ENCODE measurements at regions not wholly inside any gene's neighbourhood (a gene's known extent, or its start where the extent isn't known, plus 50 kb on each side); places are given as distances from the start of the nearest gene placed in this dataset.
"Not testable (repeated sequence)": the region's sequence is repeated elsewhere in the genome, so short reads cannot be mapped to it uniquely, and the experiment has no call there.

DNA sequence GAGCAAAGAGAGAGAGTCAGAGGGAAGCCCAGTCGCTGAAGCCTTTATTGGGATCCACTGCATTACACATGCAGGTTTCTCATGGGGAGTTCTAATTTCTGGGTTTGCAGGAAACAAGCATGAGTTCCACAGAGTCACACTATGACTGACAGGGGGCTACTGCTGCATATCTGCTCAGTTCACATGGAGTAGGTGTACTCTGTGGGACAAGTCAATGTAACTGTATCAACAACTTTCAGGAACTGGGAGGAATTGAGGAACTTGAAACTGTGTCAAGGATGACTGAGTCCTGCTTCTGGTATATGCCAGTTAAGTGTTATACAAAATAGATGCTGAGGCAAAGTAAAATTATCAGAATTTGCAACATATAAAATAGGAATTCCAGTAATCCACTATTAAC is 110.8 kb downstream of the NPAP1 start:
- no peak overlapping the region for H3K27ac ChIP-seq (ENCODE audit: low read depth in 2 of 2, low read length in 2 of 2)
- H3K36me3 ChIP-seq (ENCODE audit: control insufficient read depth in 2 of 3, insufficient read depth in 3 of 3, low read length in 3 of 3) = no peaks in the 10 kb centered on the region
- FAIRE-seq = no peak
- no peak overlapping the region for H3K9ac ChIP-seq (ENCODE audit: low read length in 3 of 3)
- no peaks in the 10 kb centered on the region for H3K27me3 ChIP-seq (ENCODE audit: control insufficient read depth, insufficient read depth, low read length)
- no peaks in the 10 kb centered on the region for H3K9me3 ChIP-seq (ENCODE audit: control insufficient read depth in 2 of 3, insufficient read depth in 1 of 3, low read length in 3 of 3)
- no peak overlapping the region for H3K4me3 ChIP-seq (ENCODE audit: low read length in 3 of 3)
- no peak for DNase-seq
- no peak for TF ChIP-seq CTCF (IDR thresholded peaks at IDR 0.05; ENCODE audit: borderline replicate concordance, extremely low read depth, insufficient read depth)
- intact Hi-C loops (cut with DNase I) = no loop called here
- no peaks in the 10 kb centered on the region for H3K4me1 ChIP-seq (ENCODE audit: control insufficient read depth in 2 of 3, insufficient read depth in 2 of 3, low read depth in 1 of 3, low read length in 3 of 3)

DNA sequence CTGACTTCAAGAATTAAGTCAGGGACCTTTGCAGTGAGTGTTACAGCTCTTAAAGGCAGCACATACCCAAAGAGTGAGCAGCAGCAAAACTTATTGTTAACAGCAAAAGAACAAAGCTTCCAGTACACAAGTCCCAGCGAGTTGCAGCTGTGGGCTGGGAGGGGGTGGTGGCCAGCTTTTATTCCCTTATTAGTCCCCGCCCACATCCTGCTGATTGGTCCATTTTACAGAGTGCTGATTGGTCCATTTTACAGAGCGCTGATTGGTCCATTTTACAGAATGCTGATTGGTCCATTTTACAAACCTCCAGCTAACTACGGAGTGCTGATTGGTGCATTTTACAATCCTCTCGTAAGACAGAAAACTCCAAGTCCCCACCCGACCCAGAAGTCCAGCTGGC is 127.0 kb downstream of the NPAP1 start:
- H3K27ac ChIP-seq (ENCODE audit: low read depth in 2 of 2, low read length in 2 of 2); FAIRE-seq; H3K9me3 ChIP-seq (ENCODE audit: control insufficient read depth in 2 of 3, insufficient read depth in 1 of 3, low read length in 3 of 3); DNase-seq; H3K27me3 ChIP-seq (ENCODE audit: control insufficient read depth, insufficient read depth, low read length); H3K9ac ChIP-seq (ENCODE audit: low read length in 3 of 3); intact Hi-C loops (cut with DNase I); H3K4me1 ChIP-seq (ENCODE audit: control insufficient read depth in 2 of 3, insufficient read depth in 2 of 3, low read depth in 1 of 3, low read length in 3 of 3); H3K36me3 ChIP-seq (ENCODE audit: control insufficient read depth in 2 of 3, insufficient read depth in 3 of 3, low read length in 3 of 3); H3K4me3 ChIP-seq (ENCODE audit: low read length in 3 of 3): not testable (repeated sequence)

- no peak for FAIRE-seq
These were observed 135.1 kb upstream of the SNRPN start for GRCh38 chr15:24819680-24820079.

DNA sequence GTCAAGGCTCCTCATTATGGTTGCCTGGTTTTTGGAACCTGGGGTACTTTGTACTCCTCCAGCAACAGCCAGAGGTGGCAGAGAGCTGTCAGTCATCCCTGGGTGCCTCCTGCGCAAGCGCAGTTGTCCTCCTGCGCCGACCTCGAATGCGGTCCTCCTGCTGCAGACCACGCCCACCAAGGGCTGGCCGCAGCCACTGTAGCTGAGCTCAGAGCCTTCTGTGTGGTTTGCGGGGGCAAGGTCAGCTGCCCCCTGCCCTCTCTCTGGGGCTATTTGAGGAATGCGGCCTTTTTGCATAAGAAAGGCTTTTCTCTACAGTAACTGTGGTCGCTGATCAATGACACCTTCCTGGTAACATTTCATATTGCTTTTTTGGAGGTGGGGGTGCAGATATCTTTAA is 131.3 kb upstream of the SNRPN start:
- Histone ChIP-seq H3K27me3 (ENCODE audit: control insufficient read depth, insufficient read depth, low read length) (no peaks in the 10 kb centered on the region), H3K9ac (ENCODE audit: low read length in 3 of 3) (no peak overlapping the region), H3K9me3 (ENCODE audit: control insufficient read depth in 2 of 3, insufficient read depth in 1 of 3, low read length in 3 of 3) (no peaks in the 10 kb centered on the region), H3K4me1 (ENCODE audit: control insufficient read depth in 2 of 3, insufficient read depth in 2 of 3, low read depth in 1 of 3, low read length in 3 of 3) (no peaks in the 10 kb centered on the region), H3K4me3 (ENCODE audit: low read length in 3 of 3) (no peak overlapping the region), H3K27ac (ENCODE audit: low read depth in 2 of 2, low read length in 2 of 2) (no peak overlapping the region), H3K36me3 (ENCODE audit: control insufficient read depth in 2 of 3, insufficient read depth in 3 of 3, low read length in 3 of 3) (no peaks in the 10 kb centered on the region)
- no peak for TF ChIP-seq CTCF (IDR thresholded peaks at IDR 0.05; ENCODE audit: borderline replicate concordance, extremely low read depth, insufficient read depth)
- no peak for FAIRE-seq
- intact Hi-C loops (cut with DNase I) = no loop called here
- DNase-seq = peak in 4 of 5 donors; percentile 29 to 67 (median 41)

More at GRCh38 chr15:24819680-24820079, 135.1 kb upstream of the SNRPN start:
- DNase-seq = no peak
- intact Hi-C loops (cut with DNase I) = no loop called here
- no peaks in the 10 kb centered on the region for H3K4me1 ChIP-seq (ENCODE audit: control insufficient read depth in 2 of 3, insufficient read depth in 2 of 3, low read depth in 1 of 3, low read length in 3 of 3)
- H3K4me3 ChIP-seq (ENCODE audit: low read length in 3 of 3) = no peak overlapping the region
- no peak overlapping the region for H3K27ac ChIP-seq (ENCODE audit: low read depth in 2 of 2, low read length in 2 of 2)
- H3K36me3 ChIP-seq (ENCODE audit: control insufficient read depth in 2 of 3, insufficient read depth in 3 of 3, low read length in 3 of 3) = no peaks in the 10 kb centered on the region
- no peak for TF ChIP-seq CTCF (IDR thresholded peaks at IDR 0.05; ENCODE audit: borderline replicate concordance, extremely low read depth, insufficient read depth)
- no peak overlapping the region for H3K9ac ChIP-seq (ENCODE audit: low read length in 3 of 3)
- no peaks in the 10 kb centered on the region for H3K27me3 ChIP-seq (ENCODE audit: control insufficient read depth, insufficient read depth, low read length)
- no peaks in the 10 kb centered on the region for H3K9me3 ChIP-seq (ENCODE audit: control insufficient read depth in 2 of 3, insufficient read depth in 1 of 3, low read length in 3 of 3)

Data from kidney (tissue), 13 donors.